A673 (cell line): ENCODE measurements at regions not wholly inside any gene's neighbourhood (a gene's known extent, or its start where the extent isn't known, plus 50 kb on each side); places are given as distances from the start of the nearest gene placed in this dataset.

ENCODE experiments used
- CTCF ChIP-seq: fragments of 300-800, 200-600 bp; sonication (generic); conservative IDR thresholded peaks from 2 replicates; pipeline ENCODE4 v1.5.1; 2017; ENCODE audit warnings: low read depth, mild to moderate bottlenecking, antibody characterized with exemption, low read length, moderate library complexity, mixed read lengths
- EZH2 ChIP-seq: fragments of 200-600 bp; sonication (generic); IDR thresholded peaks from 2 replicates; pipeline ENCODE4 v1.6.1; 2017; ENCODE audit warnings: borderline replicate concordance, low read depth, mild to moderate bottlenecking, mixed read lengths, antibody characterized with exemption, low read length; ENCODE audit not compliant: poor library complexity, severe bottlenecking

- TF ChIP-seq CTCF (no peak), EZH2 (no peak)
These were observed 107.0 kb downstream of the ETS2 start for GRCh38 chr21:38912789-38913119.
